ENCODE measurements at regions not wholly inside any gene's neighbourhood (a gene's known extent, or its start where the extent isn't known, plus 50 kb on each side); places are given as distances from the start of the nearest gene placed in this dataset.

DNA sequence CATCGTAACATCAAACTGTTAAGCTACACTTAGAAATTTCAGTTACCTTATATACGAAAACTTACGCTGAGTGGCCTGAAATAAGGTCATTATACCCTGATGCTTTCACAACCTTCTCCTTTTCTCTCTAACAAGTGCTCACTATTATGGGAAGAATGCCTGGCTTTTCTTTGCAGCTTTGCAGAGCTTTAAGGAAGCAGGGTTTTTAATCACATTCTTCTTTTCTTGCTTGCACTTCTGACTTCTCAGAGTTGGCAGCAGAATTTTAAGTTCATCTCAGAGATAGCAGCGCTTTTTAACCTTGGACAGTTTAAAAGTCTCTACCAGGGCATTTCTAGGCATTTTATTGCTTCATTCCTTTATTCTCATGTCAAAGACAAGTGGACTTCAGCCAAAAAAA, 285.1 kb downstream of the SPRY2 start:
- ChIA-PET SMC1A (ENCODE audit: uncharacterized antibody, unreplicated experiment) (interaction anchor here (0.7 kb wide), 1 partner anchor 20 kb away, joined by 3 read pairs; no protein-coding TSS in a partner anchor), RAD21 (ENCODE audit: unreplicated experiment) (interaction anchor here (0.8 kb wide), 1 partner anchor 71 kb away, joined by 3 read pairs; no protein-coding TSS in a partner anchor), CTCF (no interaction called here), POLR2A (interaction anchor here (1.3 kb wide), 1 partner anchor 10 kb away, joined by 3 read pairs; no protein-coding TSS in a partner anchor)
- H3K9ac ChIP-seq (ENCODE audit: control insufficient read depth, insufficient read depth, low read length): no peak overlapping the region
- H3K9me3 ChIP-seq (replicated peaks; ENCODE audit: control insufficient read depth, insufficient read depth, low read length): no peaks in the 10 kb centered on the region; the same call in 2 of the 3 replicates
- BruUV-seq (replicated peaks): no TSS peak
- intact Hi-C loops (cut with micrococcal nuclease; ENCODE audit: unreplicated experiment) (no loop called here), in situ Hi-C loops (cut with MboI) (no loop called here)
- H3K4me1 ChIP-seq (ENCODE audit: control insufficient read depth, insufficient read depth, low read length): no peaks in the 10 kb centered on the region
- H3K36me3 ChIP-seq (ENCODE audit: control insufficient read depth in 2 of 2, insufficient read depth in 2 of 2, low read length in 1 of 2): no peaks in the 10 kb centered on the region
- DNase-seq (ENCODE audit: low read depth, low spot score) (no peak), FAIRE-seq (no peak), ATAC-seq (no peak)
- H3K4me2 ChIP-seq (ENCODE audit: control insufficient read depth, insufficient read depth): no peak overlapping the region
- no peaks in the 10 kb centered on the region for H3K27me3 ChIP-seq (replicated peaks in 1 of 2; ENCODE audit: control insufficient read depth in 2 of 2, insufficient read depth in 2 of 2, low read length in 1 of 2)
- no peaks in the 10 kb centered on the region for H3K79me2 ChIP-seq (ENCODE audit: control insufficient read depth, insufficient read depth, low read length)
- H3K27ac ChIP-seq (ENCODE audit: control insufficient read depth, insufficient read depth): no peak overlapping the region
- 73% methylated on average over 4 of the region's 4 CpGs for WGBS (ENCODE audit: insufficient coverage, insufficient replicate concordance, low lambda C conversion rate, missing lambda C conversion rate)
- no peak overlapping the region for H2AFZ ChIP-seq (ENCODE audit: control insufficient read depth, low read depth, low read length)
- no peaks in the 10 kb centered on the region for H4K20me1 ChIP-seq (ENCODE audit: control insufficient read depth, insufficient read depth)
- no peak overlapping the region for H3K4me3 ChIP-seq
- TF ChIP-seq ZNF384 (IDR thresholded peaks at IDR 0.05; ENCODE audit: borderline replicate concordance, low read depth, low read length) (no peak), RFX5 (IDR thresholded peaks at IDR 0.05; ENCODE audit: low read depth, low read length) (no peak), SMC3 (IDR thresholded peaks at IDR 0.05; ENCODE audit: borderline replicate concordance, low read length) (no peak), KDM1A (IDR thresholded peaks at IDR 0.05; ENCODE audit: borderline replicate concordance) (no peak), CBX3 (IDR thresholded peaks at IDR 0.05; ENCODE audit: borderline replicate concordance, low read depth) (no peak), NFYB (IDR thresholded peaks at IDR 0.05; ENCODE audit: insufficient read depth, low read depth, low read length) (no peak), HDAC6 (IDR thresholded peaks at IDR 0.05; ENCODE audit: unreplicated experiment) (no peak), EP300 (IDR thresholded peaks at IDR 0.05; ENCODE audit: borderline replicate concordance in 1 of 2, control insufficient read depth in 1 of 2, low read depth in 2 of 2, low read length in 2 of 2) (no peak), YY1 (IDR thresholded peaks at IDR 0.05; ENCODE audit: low read depth, low read length) (no peak), SPI1 (IDR thresholded peaks at IDR 0.05; ENCODE audit: borderline replicate concordance, insufficient read depth, low read depth, low read length) (no peak), RB1 (IDR thresholded peaks at IDR 0.05; ENCODE audit: borderline replicate concordance) (no peak), STAT1 (conservative IDR thresholded peaks at IDR 0.05) (no peak), EZH2 (IDR thresholded peaks at IDR 0.05; ENCODE audit: borderline replicate concordance, control insufficient read depth, low read depth, low read length) (no peak)
- TF ChIP-seq, protein P1, sequence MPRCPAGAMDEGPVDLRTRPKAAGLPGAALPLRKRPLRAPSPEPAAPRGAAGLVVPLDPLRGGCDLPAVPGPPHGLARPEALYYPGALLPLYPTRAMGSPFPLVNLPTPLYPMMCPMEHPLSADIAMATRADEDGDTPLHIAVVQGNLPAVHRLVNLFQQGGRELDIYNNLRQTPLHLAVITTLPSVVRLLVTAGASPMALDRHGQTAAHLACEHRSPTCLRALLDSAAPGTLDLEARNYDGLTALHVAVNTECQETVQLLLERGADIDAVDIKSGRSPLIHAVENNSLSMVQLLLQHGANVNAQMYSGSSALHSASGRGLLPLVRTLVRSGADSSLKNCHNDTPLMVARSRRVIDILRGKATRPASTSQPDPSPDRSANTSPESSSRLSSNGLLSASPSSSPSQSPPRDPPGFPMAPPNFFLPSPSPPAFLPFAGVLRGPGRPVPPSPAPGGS (IDR thresholded peaks at IDR 0.05; ENCODE audit: borderline replicate concordance, insufficient read depth, low read depth, low read length, poor library complexity, severe bottlenecking): no peak
- TF ChIP-seq, protein P2, sequence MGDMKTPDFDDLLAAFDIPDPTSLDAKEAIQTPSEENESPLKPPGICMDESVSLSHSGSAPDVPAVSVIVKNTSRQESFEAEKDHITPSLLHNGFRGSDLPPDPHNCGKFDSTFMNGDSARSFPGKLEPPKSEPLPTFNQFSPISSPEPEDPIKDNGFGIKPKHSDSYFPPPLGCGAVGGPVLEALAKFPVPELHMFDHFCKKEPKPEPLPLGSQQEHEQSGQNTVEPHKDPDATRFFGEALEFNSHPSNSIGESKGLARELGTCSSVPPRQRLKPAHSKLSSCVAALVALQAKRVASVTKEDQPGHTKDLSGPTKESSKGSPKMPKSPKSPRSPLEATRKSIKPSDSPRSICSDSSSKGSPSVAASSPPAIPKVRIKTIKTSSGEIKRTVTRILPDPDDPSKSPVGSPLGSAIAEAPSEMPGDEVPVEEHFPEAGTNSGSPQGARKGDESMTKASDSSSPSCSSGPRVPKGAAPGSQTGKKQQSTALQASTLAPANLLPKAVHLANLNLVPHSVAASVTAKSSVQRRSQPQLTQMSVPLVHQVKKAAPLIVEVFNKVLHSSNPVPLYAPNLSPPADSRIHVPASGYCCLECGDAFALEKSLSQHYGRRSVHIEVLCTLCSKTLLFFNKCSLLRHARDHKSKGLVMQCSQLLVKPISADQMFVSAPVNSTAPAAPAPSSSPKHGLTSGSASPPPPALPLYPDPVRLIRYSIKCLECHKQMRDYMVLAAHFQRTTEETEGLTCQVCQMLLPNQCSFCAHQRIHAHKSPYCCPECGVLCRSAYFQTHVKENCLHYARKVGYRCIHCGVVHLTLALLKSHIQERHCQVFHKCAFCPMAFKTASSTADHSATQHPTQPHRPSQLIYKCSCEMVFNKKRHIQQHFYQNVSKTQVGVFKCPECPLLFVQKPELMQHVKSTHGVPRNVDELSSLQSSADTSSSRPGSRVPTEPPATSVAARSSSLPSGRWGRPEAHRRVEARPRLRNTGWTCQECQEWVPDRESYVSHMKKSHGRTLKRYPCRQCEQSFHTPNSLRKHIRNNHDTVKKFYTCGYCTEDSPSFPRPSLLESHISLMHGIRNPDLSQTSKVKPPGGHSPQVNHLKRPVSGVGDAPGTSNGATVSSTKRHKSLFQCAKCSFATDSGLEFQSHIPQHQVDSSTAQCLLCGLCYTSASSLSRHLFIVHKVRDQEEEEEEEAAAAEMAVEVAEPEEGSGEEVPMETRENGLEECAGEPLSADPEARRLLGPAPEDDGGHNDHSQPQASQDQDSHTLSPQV (IDR thresholded peaks at IDR 0.05): no peak
- TF ChIP-seq, protein P3, sequence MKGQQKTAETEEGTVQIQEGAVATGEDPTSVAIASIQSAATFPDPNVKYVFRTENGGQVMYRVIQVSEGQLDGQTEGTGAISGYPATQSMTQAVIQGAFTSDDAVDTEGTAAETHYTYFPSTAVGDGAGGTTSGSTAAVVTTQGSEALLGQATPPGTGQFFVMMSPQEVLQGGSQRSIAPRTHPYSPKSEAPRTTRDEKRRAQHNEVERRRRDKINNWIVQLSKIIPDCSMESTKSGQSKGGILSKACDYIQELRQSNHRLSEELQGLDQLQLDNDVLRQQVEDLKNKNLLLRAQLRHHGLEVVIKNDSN (IDR thresholded peaks at IDR 0.05; ENCODE audit: borderline replicate concordance, extremely low read length, insufficient read depth, low read depth, low read length): no peak
- TF ChIP-seq, protein P4, sequence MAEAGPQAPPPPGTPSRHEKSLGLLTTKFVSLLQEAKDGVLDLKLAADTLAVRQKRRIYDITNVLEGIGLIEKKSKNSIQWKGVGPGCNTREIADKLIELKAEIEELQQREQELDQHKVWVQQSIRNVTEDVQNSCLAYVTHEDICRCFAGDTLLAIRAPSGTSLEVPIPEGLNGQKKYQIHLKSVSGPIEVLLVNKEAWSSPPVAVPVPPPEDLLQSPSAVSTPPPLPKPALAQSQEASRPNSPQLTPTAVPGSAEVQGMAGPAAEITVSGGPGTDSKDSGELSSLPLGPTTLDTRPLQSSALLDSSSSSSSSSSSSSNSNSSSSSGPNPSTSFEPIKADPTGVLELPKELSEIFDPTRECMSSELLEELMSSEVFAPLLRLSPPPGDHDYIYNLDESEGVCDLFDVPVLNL (IDR thresholded peaks at IDR 0.05; ENCODE audit: low read depth, low read length): no peak

All from GM12878 (cell line).